ENCODE measurements at regions not wholly inside any gene's neighbourhood (a gene's known extent, or its start where the extent isn't known, plus 50 kb on each side); places are given as distances from the start of the nearest gene placed in this dataset.
A peak's percentile ranks its signal among the peaks of the same experiment; 100 is the strongest.

- no peak overlapping the region for H3K4me3 Mint-ChIP-seq (ENCODE audit: unreplicated experiment)
- no peak overlapping the region for H3K9ac ChIP-seq (ENCODE audit: low read length)
- no peaks in the 10 kb centered on the region for H3K27me3 ChIP-seq (ENCODE audit: insufficient read depth, low read length)
- no peak overlapping the region for H2AFZ ChIP-seq (ENCODE audit: low read depth, low read length)
- H3K27ac Mint-ChIP-seq (ENCODE audit: unreplicated experiment), result peak overlapping the region; percentile 1
- FAIRE-seq (peak; percentile 9), DNase-seq (ENCODE audit: low read depth) (peak; percentile 75)
- H4K20me1 ChIP-seq (ENCODE audit: insufficient read depth, low read length), result no peaks in the 10 kb centered on the region
- peaks cover 7% of the 10 kb centered on the region for H3K4me1 ChIP-seq (ENCODE audit: insufficient read depth, low read length)
- no peaks in the 10 kb centered on the region for H3K36me3 Mint-ChIP-seq (ENCODE audit: low read depth, unreplicated experiment)
- no peak overlapping the region for H3K4me2 ChIP-seq (ENCODE audit: low read length)
- H3K27me3 Mint-ChIP-seq (ENCODE audit: low read depth, unreplicated experiment), result no peaks in the 10 kb centered on the region
- no peaks in the 10 kb centered on the region for H3K79me2 ChIP-seq (ENCODE audit: insufficient read depth, low read length)
- no peaks in the 10 kb centered on the region for H3K9me3 ChIP-seq (ENCODE audit: insufficient read depth, low read depth, low read length)
- H3K4me3 ChIP-seq (ENCODE audit: insufficient read depth, low read depth, low read length), result no peak overlapping the region
- H3K36me3 ChIP-seq (ENCODE audit: insufficient read depth, low read length), result no peaks in the 10 kb centered on the region
- no peaks in the 10 kb centered on the region for H3K9me3 Mint-ChIP-seq (ENCODE audit: unreplicated experiment)
- no peak overlapping the region for H3K27ac ChIP-seq (ENCODE audit: low read depth, low read length)
- TF ChIP-seq EZH2 (IDR thresholded peaks at IDR 0.05; ENCODE audit: insufficient read depth, low read length), result no peak
- no peak for TF ChIP-seq CTCF (IDR thresholded peaks at IDR 0.05; ENCODE audit: insufficient read depth, low read depth, low read length)
- H3K4me1 Mint-ChIP-seq (ENCODE audit: low read depth, unreplicated experiment), result peaks cover 13% of the 10 kb centered on the region
Observed at GRCh38 chr6:133587546-133588160, 301.3 kb upstream of the TCF21 start.

- H3K27ac Mint-ChIP-seq (ENCODE audit: unreplicated experiment), result no peak overlapping the region
- Histone ChIP-seq H4K20me1 (ENCODE audit: insufficient read depth, low read length) (no peaks in the 10 kb centered on the region), H2AFZ (ENCODE audit: low read depth, low read length) (no peak overlapping the region), H3K36me3 (ENCODE audit: insufficient read depth, low read length) (no peaks in the 10 kb centered on the region), H3K4me2 (ENCODE audit: low read length) (no peak overlapping the region), H3K9me3 (ENCODE audit: insufficient read depth, low read depth, low read length) (no peaks in the 10 kb centered on the region), H3K27ac (ENCODE audit: low read depth, low read length) (no peak overlapping the region), H3K27me3 (ENCODE audit: insufficient read depth, low read length) (no peaks in the 10 kb centered on the region), H3K79me2 (ENCODE audit: insufficient read depth, low read length) (no peaks in the 10 kb centered on the region), H3K4me1 (ENCODE audit: insufficient read depth, low read length) (peaks cover 7% of the 10 kb centered on the region), H3K4me3 (ENCODE audit: insufficient read depth, low read depth, low read length) (no peak overlapping the region), H3K9ac (ENCODE audit: low read length) (no peak overlapping the region)
- DNase-seq (ENCODE audit: low read depth) (no peak), FAIRE-seq (no peak)
- H3K9me3 Mint-ChIP-seq (ENCODE audit: unreplicated experiment), result no peaks in the 10 kb centered on the region
- H3K36me3 Mint-ChIP-seq (ENCODE audit: low read depth, unreplicated experiment), result no peaks in the 10 kb centered on the region
- peaks cover 13% of the 10 kb centered on the region for H3K4me1 Mint-ChIP-seq (ENCODE audit: low read depth, unreplicated experiment)
- H3K4me3 Mint-ChIP-seq (ENCODE audit: unreplicated experiment), result no peak overlapping the region
- H3K27me3 Mint-ChIP-seq (ENCODE audit: low read depth, unreplicated experiment), result no peaks in the 10 kb centered on the region
- no peak for TF ChIP-seq EZH2 (IDR thresholded peaks at IDR 0.05; ENCODE audit: insufficient read depth, low read length)
- TF ChIP-seq CTCF (IDR thresholded peaks at IDR 0.05; ENCODE audit: insufficient read depth, low read depth, low read length), result no peak
Observed at GRCh38 chr6:133590196-133590595, 298.7 kb upstream of the TCF21 start.

GRCh38 chr6:133590814-133591213 lies 298.1 kb upstream of the TCF21 start:
- FAIRE-seq (no peak), DNase-seq (ENCODE audit: low read depth) (no peak)
- Histone ChIP-seq H3K27ac (ENCODE audit: low read depth, low read length) (no peak overlapping the region), H3K4me3 (ENCODE audit: insufficient read depth, low read depth, low read length) (no peak overlapping the region), H3K36me3 (ENCODE audit: insufficient read depth, low read length) (no peaks in the 10 kb centered on the region), H2AFZ (ENCODE audit: low read depth, low read length) (peak overlapping the region; percentile 37), H3K4me1 (ENCODE audit: insufficient read depth, low read length) (peaks cover 7% of the 10 kb centered on the region), H3K9me3 (ENCODE audit: insufficient read depth, low read depth, low read length) (no peaks in the 10 kb centered on the region), H3K27me3 (ENCODE audit: insufficient read depth, low read length) (no peaks in the 10 kb centered on the region), H4K20me1 (ENCODE audit: insufficient read depth, low read length) (no peaks in the 10 kb centered on the region), H3K4me2 (ENCODE audit: low read length) (no peak overlapping the region), H3K79me2 (ENCODE audit: insufficient read depth, low read length) (no peaks in the 10 kb centered on the region), H3K9ac (ENCODE audit: low read length) (no peak overlapping the region)
- H3K4me1 Mint-ChIP-seq (ENCODE audit: low read depth, unreplicated experiment), result peaks cover 13% of the 10 kb centered on the region
- no peaks in the 10 kb centered on the region for H3K36me3 Mint-ChIP-seq (ENCODE audit: low read depth, unreplicated experiment)
- H3K9me3 Mint-ChIP-seq (ENCODE audit: unreplicated experiment), result no peaks in the 10 kb centered on the region
- no peak overlapping the region for H3K4me3 Mint-ChIP-seq (ENCODE audit: unreplicated experiment)
- no peaks in the 10 kb centered on the region for H3K27me3 Mint-ChIP-seq (ENCODE audit: low read depth, unreplicated experiment)
- TF ChIP-seq CTCF (IDR thresholded peaks at IDR 0.05; ENCODE audit: insufficient read depth, low read depth, low read length), result no peak
- no peak for TF ChIP-seq EZH2 (IDR thresholded peaks at IDR 0.05; ENCODE audit: insufficient read depth, low read length)
- peak overlapping the region; percentile 3 for H3K27ac Mint-ChIP-seq (ENCODE audit: unreplicated experiment)
